ENCODE measurements at regions not wholly inside any gene's neighbourhood (a gene's known extent, or its start where the extent isn't known, plus 50 kb on each side); places are given as distances from the start of the nearest gene placed in this dataset.

DNA sequence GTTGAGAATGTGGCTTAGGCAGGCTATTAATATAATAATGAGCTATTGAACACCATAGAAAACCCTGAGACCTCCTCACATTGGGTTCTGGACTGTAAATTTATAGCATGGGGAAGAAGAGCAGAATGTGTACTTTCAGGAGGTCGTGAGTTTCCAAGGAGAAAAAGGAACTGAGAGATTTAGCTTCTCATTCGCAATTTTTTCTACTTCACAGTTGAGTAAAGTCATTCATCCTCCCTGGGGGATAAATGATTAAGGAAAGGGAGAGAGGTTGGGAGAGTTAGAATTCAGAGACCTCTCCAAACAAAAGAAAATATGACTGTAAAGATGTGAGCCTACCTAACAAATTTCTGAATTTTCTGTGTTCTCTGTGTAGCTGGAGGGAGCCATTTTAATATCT is 205.8 kb upstream of the CYRIA start:
- DNase-seq = no peak
- in situ Hi-C loops (cut with HindIII; ENCODE audit: low pct_ligation_motif_present, low sequenced_read_pairs) = no loop called here
- Histone ChIP-seq H3K36me3 (replicated peaks) (no peaks in the 10 kb centered on the region), H3K4me3 (ENCODE audit: low read depth, low read length) (no peak overlapping the region), H3K27ac (no peak overlapping the region), H3K27me3 (replicated peaks) (no peaks in the 10 kb centered on the region)
- TF ChIP-seq, protein P1, sequence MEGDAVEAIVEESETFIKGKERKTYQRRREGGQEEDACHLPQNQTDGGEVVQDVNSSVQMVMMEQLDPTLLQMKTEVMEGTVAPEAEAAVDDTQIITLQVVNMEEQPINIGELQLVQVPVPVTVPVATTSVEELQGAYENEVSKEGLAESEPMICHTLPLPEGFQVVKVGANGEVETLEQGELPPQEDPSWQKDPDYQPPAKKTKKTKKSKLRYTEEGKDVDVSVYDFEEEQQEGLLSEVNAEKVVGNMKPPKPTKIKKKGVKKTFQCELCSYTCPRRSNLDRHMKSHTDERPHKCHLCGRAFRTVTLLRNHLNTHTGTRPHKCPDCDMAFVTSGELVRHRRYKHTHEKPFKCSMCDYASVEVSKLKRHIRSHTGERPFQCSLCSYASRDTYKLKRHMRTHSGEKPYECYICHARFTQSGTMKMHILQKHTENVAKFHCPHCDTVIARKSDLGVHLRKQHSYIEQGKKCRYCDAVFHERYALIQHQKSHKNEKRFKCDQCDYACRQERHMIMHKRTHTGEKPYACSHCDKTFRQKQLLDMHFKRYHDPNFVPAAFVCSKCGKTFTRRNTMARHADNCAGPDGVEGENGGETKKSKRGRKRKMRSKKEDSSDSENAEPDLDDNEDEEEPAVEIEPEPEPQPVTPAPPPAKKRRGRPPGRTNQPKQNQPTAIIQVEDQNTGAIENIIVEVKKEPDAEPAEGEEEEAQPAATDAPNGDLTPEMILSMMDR (IDR thresholded peaks at IDR 0.05; ENCODE audit: low read depth, low read length, missing control alignments) = no peak

DNA sequence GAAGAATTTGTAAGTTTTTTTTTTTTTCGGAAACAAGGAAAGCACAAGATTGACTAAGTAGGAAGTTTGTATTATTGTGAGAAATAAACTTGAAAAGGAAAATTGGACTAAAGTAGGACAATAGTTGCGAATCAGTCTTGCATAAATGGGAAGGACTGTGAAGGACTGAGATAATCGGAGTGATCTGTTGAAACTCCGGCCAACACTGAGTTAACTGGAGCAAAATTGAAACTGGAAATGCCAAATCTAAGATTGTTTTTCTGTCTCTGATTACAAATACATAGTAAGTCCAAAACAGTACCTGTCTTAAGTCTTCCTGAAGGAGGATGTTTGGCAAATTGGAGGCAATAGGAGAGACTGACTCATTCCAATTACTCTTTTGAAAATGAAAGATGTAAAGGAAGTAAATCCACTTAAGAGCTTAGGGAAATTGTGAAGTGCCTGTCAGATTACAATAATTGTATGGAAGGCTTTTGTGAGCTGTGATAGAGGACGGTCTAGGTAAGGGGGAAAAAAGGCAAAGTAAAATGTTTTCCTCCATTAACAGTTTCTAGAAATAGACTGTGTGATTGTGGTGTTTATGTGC is 204.9 kb upstream of the CYRIA start:
- Histone ChIP-seq H3K27me3 (replicated peaks) (no peaks in the 10 kb centered on the region), H3K27ac (no peak overlapping the region), H3K4me3 (ENCODE audit: low read depth, low read length) (no peak overlapping the region), H3K36me3 (replicated peaks) (no peaks in the 10 kb centered on the region)
- DNase-seq = no peak
- TF ChIP-seq, protein P1 (IDR thresholded peaks at IDR 0.05; ENCODE audit: low read depth, low read length, missing control alignments) = no peak
- in situ Hi-C loops (cut with HindIII; ENCODE audit: low pct_ligation_motif_present, low sequenced_read_pairs) = no loop called here

DNA sequence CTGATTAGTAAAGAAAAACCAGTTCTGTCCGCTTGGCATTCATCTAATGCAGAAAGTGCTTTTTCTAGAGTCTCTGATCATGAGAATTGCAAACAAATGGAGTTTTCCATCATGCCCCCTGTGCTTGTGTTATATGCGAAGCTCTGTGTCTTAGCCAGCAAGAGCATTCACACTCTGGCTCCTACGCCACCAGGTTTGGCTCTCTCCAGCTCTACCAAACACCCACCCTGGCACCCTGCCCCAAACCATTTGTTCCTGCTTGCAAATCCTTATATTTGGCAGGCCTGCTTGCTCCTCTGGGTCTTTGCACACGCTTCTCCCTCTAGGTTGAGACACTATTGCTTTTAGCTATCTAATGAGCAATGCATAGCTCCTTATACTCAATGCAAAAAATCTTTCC is 204.1 kb upstream of the CYRIA start:
- no peak overlapping the region for H3K4me3 ChIP-seq (ENCODE audit: low read depth, low read length)
- H3K36me3 ChIP-seq (replicated peaks) = no peaks in the 10 kb centered on the region
- TF ChIP-seq, protein P1 (IDR thresholded peaks at IDR 0.05; ENCODE audit: low read depth, low read length, missing control alignments) = no peak
- no peak for DNase-seq
- H3K27ac ChIP-seq = no peak overlapping the region
- no peaks in the 10 kb centered on the region for H3K27me3 ChIP-seq (replicated peaks)
- in situ Hi-C loops (cut with HindIII; ENCODE audit: low pct_ligation_motif_present, low sequenced_read_pairs) = no loop called here

DNA sequence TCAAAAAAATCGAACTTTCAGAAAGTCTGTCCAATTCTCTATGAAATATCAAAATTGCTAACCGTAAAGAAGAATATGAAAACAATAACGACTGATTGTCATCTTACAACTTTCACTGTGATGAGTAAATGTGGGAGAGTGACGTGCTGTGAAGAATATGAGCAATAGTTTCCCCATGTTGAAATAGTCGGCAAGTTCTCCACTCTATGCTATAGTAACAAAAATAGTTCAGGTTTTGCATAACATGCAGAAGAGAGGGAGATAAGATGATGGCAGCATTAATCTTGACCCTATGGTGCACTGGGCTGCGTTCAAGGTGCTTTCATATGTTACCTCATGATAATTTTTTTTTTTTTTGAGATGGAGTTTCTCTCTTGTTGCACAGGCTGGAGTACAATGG is 196.8 kb upstream of the CYRIA start:
- Histone ChIP-seq H3K27ac (no peak overlapping the region), H3K36me3 (replicated peaks) (no peaks in the 10 kb centered on the region), H3K4me3 (ENCODE audit: low read depth, low read length) (no peak overlapping the region), H3K27me3 (replicated peaks) (no peaks in the 10 kb centered on the region)
- in situ Hi-C loops (cut with HindIII; ENCODE audit: low pct_ligation_motif_present, low sequenced_read_pairs) = no loop called here
- TF ChIP-seq, protein P1 (IDR thresholded peaks at IDR 0.05; ENCODE audit: low read depth, low read length, missing control alignments) = no peak
- no peak for DNase-seq

DNA sequence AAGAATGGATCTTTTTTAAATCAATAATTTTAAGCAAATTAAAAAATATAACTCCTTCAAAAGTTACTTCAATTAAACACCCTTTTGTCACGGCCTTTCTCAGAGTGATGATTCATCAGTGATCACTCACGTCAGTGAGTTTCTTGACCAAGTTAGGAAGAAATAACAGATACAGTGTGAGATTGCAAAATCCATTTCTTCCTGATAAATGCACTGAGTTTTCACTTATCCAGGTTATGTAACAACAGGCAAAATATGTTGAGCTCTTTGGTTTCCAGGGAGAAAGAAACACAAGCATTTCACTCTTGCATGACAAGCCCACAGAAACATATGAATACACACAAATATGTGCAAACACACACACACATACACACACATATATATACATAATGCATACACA is 195.9 kb upstream of the CYRIA start:
- TF ChIP-seq, protein P1 (IDR thresholded peaks at IDR 0.05; ENCODE audit: low read depth, low read length, missing control alignments) = no peak
- no peak overlapping the region for H3K27ac ChIP-seq
- DNase-seq = peak; percentile 5

DNA sequence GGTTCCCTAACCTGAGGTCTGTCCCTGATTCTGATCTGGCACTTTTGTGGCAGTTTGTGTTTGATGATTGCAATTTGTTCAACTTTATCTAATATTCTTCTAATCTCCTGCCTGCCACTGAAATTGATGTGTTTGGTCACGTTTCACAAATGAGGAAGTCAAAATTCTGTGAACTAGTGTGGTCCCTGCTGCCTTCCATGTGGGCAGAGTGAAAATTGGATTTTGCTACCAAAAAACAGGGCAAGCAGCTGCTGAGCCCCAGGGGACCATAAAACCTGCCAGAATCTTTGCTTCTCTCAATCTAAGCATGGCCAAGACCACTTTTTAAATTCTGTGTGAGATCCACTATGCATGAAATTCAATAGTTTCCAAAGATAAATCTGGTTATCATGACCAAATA is 195.5 kb upstream of the CYRIA start:
- H3K27me3 ChIP-seq (replicated peaks) = no peaks in the 10 kb centered on the region
- no peak overlapping the region for H3K27ac ChIP-seq
- no peaks in the 10 kb centered on the region for H3K36me3 ChIP-seq (replicated peaks)
- H3K4me3 ChIP-seq (ENCODE audit: low read depth, low read length) = no peak overlapping the region
- TF ChIP-seq, protein P1 (IDR thresholded peaks at IDR 0.05; ENCODE audit: low read depth, low read length, missing control alignments) = no peak
- no peak for DNase-seq
- in situ Hi-C loops (cut with HindIII; ENCODE audit: low pct_ligation_motif_present, low sequenced_read_pairs) = no loop called here

More for the DNA sequence above, 195.9 kb upstream of the CYRIA start:
- in situ Hi-C loops (cut with HindIII; ENCODE audit: low pct_ligation_motif_present, low sequenced_read_pairs) = no loop called here
- Histone ChIP-seq H3K4me3 (ENCODE audit: low read depth, low read length) (no peak overlapping the region), H3K27me3 (replicated peaks) (no peaks in the 10 kb centered on the region), H3K36me3 (replicated peaks) (no peaks in the 10 kb centered on the region)

Data from brain microvascular endothelial cell (primary cell).